Thyroid gland (tissue), 4 donors: ENCODE measurements at regions not wholly inside any gene's neighbourhood (a gene's known extent, or its start where the extent isn't known, plus 50 kb on each side); places are given as distances from the start of the nearest gene placed in this dataset.

Experiments used
- DNase-seq, 2 donors: peaks; one replicate each; pipeline ENCODE4 v3.0.0-alpha.2; 2019
- H3K27ac ChIP-seq, 3 donors: fragments of 200-600 bp; sonication (generic); 1 replicate in 2 of 3; 2 replicates in 1 of 3; pipeline ENCODE4 v1.5.1; 2016 to 2019; ENCODE audit warnings: mild to moderate bottlenecking in 1 of 3, moderate library complexity in 1 of 3
- H3K27me3 ChIP-seq: fragments of 200-600 bp; sonication (generic); one replicate; pipeline ENCODE4 v1.5.1; 2019
- H3K36me3 ChIP-seq, 2 donors: fragments of 200-600 bp; sonication (generic); one replicate each; pipeline ENCODE4 v1.5.1; 2016 to 2019
- H3K4me1 ChIP-seq, 2 donors: fragments of 200-600 bp; sonication (generic); one replicate each; pipeline ENCODE4 v1.5.1; 2017 to 2019
- H3K4me3 ChIP-seq, 3 donors: fragments of 200-600 bp; sonication (generic); replicated peaks in 1 of 3; 1 replicate in 2 of 3; 2 replicates in 1 of 3; pipeline ENCODE4 v1.5.1; 2016; ENCODE audit warnings: mild to moderate bottlenecking in 1 of 3
- H3K9me3 ChIP-seq: fragments of 200-600 bp; sonication (generic); one replicate; pipeline ENCODE4 v1.5.1; 2017
- CTCF ChIP-seq, 6 experiments: fragments of 200-600 bp in 3 of 6; fragments of 450-650 bp in 3 of 6; sonication (generic) in 3 of 6; IDR thresholded peaks; one replicate each; pipeline ENCODE4 v1.5.1; 2016 to 2019; ENCODE audit warnings: antibody characterized with exemption in 6 of 6, mild to moderate bottlenecking in 2 of 6, inconsistent platforms in 1 of 6, moderate library complexity in 1 of 6
- POLR2A ChIP-seq, 2 donors: fragments of 450-650 bp; IDR thresholded peaks; one replicate each; pipeline ENCODE4 v1.6.1; 2017; ENCODE audit warnings: antibody characterized with exemption in 2 of 2, mild to moderate bottlenecking in 2 of 2, moderate library complexity in 1 of 2
- WGBS, 2 donors: methylation state at CpG; one replicate each; pipeline ENCODE4 v1.1.5; 2017; 5-methylcytosine and 5-hydroxymethylcytosine counted together
- intact Hi-C: fragments of 100-400 bp; cut with DNase I; formaldehyde crosslinking; loops from one replicate; pipeline ENCODE4 v1.15.1; 2023

- Histone ChIP-seq H3K9me3 (no peaks in the 10 kb centered on the region), H3K4me1 (no peaks in the 10 kb centered on the region), H3K36me3 (no peaks in the 10 kb centered on the region), H3K27ac (no peak overlapping the region), H3K27me3 (no peaks in the 10 kb centered on the region), H3K4me3 (no peak overlapping the region)
- DNase-seq, result no peak
- WGBS, 2 donors, result 74 to 90% methylated on average over 1 of the region's 1 CpG
- intact Hi-C loops, result no loop called here
- TF ChIP-seq CTCF (IDR thresholded peaks at IDR 0.05) (no peak), POLR2A (IDR thresholded peaks at IDR 0.05) (no peak)
These were observed 208.0 kb upstream of the PDE4D start for GRCh38 chr5:60101573-60101972.

GRCh38 chr5:60092671-60093422 is 199.3 kb upstream of the PDE4D start:
- intact Hi-C loops, result no loop called here
- no peaks in the 10 kb centered on the region for H3K27me3 ChIP-seq
- no peak overlapping the region for H3K4me3 ChIP-seq
- 82 to 93% methylated on average over 6 of the region's 6 CpGs for whole genome bisulfite sequencing, 2 donors
- H3K4me1 ChIP-seq, result no peaks in the 10 kb centered on the region
- DNase-seq, result no peak
- H3K36me3 ChIP-seq, result no peaks in the 10 kb centered on the region
- H3K9me3 ChIP-seq, result no peaks in the 10 kb centered on the region
- TF ChIP-seq POLR2A (IDR thresholded peaks at IDR 0.05), result no peak
- H3K27ac ChIP-seq, result no peak overlapping the region

- H3K9me3 ChIP-seq, result no peaks in the 10 kb centered on the region
- DNase-seq, result no peak
- no peaks in the 10 kb centered on the region for H3K4me1 ChIP-seq
- TF ChIP-seq POLR2A (IDR thresholded peaks at IDR 0.05) (no peak), CTCF (IDR thresholded peaks at IDR 0.05) (no peak)
- no peaks in the 10 kb centered on the region for H3K27me3 ChIP-seq
- H3K27ac ChIP-seq, result no peak overlapping the region
- intact Hi-C loops, result no loop called here
- no peak overlapping the region for H3K4me3 ChIP-seq
- no peaks in the 10 kb centered on the region for H3K36me3 ChIP-seq
These were observed 193.1 kb upstream of the PDE4D start for GRCh38 chr5:60086583-60086982.

GRCh38 chr5:60084226-60084625 is 190.7 kb upstream of the PDE4D start:
- Histone ChIP-seq H3K27me3 (no peaks in the 10 kb centered on the region), H3K36me3 (no peaks in the 10 kb centered on the region), H3K4me3 (no peak overlapping the region), H3K4me1 (no peaks in the 10 kb centered on the region), H3K9me3 (no peaks in the 10 kb centered on the region), H3K27ac (no peak overlapping the region)
- 92 to 98% methylated on average over 10 of the region's 10 CpGs for WGBS, 2 donors
- intact Hi-C loops, result no loop called here
- TF ChIP-seq POLR2A (IDR thresholded peaks at IDR 0.05) (no peak), CTCF (IDR thresholded peaks at IDR 0.05) (no peak)
- DNase-seq, result no peak

DNA sequence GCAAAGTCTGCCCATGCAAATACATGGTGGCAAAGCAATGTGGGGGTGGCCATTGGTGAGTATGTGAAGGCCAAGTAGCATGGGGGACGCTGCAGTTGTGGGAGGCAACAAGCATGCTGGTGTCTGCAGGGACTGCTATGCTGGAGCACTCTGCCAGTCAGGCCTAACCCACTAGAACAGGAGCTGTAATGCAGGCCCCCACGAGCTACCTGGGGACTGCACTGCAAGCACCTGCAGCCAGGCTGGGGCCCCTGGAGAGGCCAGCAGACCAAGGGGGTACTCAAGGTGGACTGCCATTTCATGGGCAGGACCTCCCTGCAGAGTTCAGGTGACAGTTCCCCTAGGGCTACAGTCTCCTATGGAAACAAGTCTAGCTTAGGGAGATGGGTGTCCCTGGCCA is 183.8 kb upstream of the PDE4D start:
- no peaks in the 10 kb centered on the region for H3K36me3 ChIP-seq
- TF ChIP-seq CTCF (IDR thresholded peaks at IDR 0.05) (no peak), POLR2A (IDR thresholded peaks at IDR 0.05) (no peak)
- no peak overlapping the region for H3K4me3 ChIP-seq
- no peak overlapping the region for H3K27ac ChIP-seq
- no peaks in the 10 kb centered on the region for H3K4me1 ChIP-seq
- no peaks in the 10 kb centered on the region for H3K9me3 ChIP-seq
- no peak for DNase-seq
- intact Hi-C loops, result no loop called here
- WGBS, 2 donors, result 57 to 79% methylated on average over 1 to 2 of the region's 2 CpGs
- no peaks in the 10 kb centered on the region for H3K27me3 ChIP-seq
